Progenitor cell of endocrine pancreas (in vitro differentiated cells): ENCODE measurements at regions not wholly inside any gene's neighbourhood (a gene's known extent, or its start where the extent isn't known, plus 50 kb on each side); places are given as distances from the start of the nearest gene placed in this dataset.

ENCODE experiments used
- DNase-seq: peaks from one replicate; pipeline ENCODE4 v3.0.0; 2021; ENCODE audit warnings: low spot score; ENCODE audit not compliant: unreplicated experiment
- H3K27ac Mint-ChIP-seq: 2 replicates; pipeline ENCODE4 v1.8.0; 2021; ENCODE audit warnings: mild to moderate bottlenecking, moderate library complexity, mixed read lengths
- H3K27me3 Mint-ChIP-seq: 2 replicates; pipeline ENCODE4 v1.8.0; 2021; ENCODE audit warnings: mixed read lengths
- H3K36me3 Mint-ChIP-seq: 2 replicates; pipeline ENCODE4 v1.8.0; 2022; ENCODE audit warnings: mixed read lengths; ENCODE audit not compliant: insufficient read depth
- H3K4me1 Mint-ChIP-seq: 2 replicates; pipeline ENCODE4 v1.8.0; 2021; ENCODE audit warnings: low read depth, mixed read lengths
- H3K4me3 Mint-ChIP-seq: 2 replicates; pipeline ENCODE4 v1.8.0; 2021; ENCODE audit warnings: low read depth, mild to moderate bottlenecking, moderate library complexity, mixed read lengths
- H3K9me3 Mint-ChIP-seq: 2 replicates; pipeline ENCODE4 v1.8.0; 2021; ENCODE audit warnings: low read depth, mixed read lengths
- TF ChIP-seq, protein P1 (sequence below): fragments of 200-600 bp; sonication (generic); IDR thresholded peaks from one replicate; pipeline ENCODE4 v1.5.0; 2021; ENCODE audit warnings: antibody characterized with exemption, mild to moderate bottlenecking; ENCODE audit not compliant: unreplicated experiment

DNA sequence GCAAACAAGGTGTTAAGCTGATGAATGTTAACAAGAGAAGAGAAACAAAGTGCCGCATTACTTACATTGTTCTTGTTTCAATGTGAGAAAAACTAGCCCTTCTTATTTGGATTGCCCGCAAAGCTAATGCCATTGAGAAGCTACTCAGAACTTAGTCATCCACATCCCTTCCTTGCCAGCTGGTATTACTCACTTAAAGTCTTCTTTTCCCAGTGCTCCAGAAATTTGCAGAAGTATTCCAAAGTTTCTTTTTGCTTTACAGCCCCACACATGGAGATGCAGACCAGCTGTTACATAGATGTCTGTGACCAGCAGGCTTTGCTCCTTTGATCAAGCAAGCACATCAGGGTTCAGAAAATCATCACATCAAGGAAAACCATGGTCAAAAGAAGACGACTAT is 529.0 kb downstream of the TBC1D32 start:
- peaks cover 9% of the 10 kb centered on the region for H3K9me3 Mint-ChIP-seq

DNA sequence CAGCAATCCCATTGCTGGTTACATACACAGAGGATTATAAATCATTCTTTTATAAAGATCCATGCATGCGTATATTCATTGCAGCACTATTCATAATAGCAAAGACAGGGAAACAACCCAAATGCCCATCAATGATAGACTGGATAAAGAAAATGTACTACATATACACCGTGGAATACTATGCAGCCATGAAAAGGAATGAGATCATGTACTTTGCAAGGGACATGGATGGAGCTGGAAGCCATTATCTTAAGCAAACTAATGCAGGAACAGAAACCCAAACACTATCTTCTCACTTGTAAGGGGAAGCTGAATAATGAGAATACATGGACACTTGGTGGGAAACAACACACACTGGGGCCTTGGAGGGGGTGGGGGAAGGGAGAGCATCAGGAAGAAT is 529.7 kb downstream of the TBC1D32 start:
- no peak overlapping the region for H3K4me3 Mint-ChIP-seq
- no peak for DNase-seq
- no peaks in the 10 kb centered on the region for H3K27me3 Mint-ChIP-seq
- H3K27ac Mint-ChIP-seq: no peak overlapping the region
- no peaks in the 10 kb centered on the region for H3K4me1 Mint-ChIP-seq
- TF ChIP-seq, protein P1, sequence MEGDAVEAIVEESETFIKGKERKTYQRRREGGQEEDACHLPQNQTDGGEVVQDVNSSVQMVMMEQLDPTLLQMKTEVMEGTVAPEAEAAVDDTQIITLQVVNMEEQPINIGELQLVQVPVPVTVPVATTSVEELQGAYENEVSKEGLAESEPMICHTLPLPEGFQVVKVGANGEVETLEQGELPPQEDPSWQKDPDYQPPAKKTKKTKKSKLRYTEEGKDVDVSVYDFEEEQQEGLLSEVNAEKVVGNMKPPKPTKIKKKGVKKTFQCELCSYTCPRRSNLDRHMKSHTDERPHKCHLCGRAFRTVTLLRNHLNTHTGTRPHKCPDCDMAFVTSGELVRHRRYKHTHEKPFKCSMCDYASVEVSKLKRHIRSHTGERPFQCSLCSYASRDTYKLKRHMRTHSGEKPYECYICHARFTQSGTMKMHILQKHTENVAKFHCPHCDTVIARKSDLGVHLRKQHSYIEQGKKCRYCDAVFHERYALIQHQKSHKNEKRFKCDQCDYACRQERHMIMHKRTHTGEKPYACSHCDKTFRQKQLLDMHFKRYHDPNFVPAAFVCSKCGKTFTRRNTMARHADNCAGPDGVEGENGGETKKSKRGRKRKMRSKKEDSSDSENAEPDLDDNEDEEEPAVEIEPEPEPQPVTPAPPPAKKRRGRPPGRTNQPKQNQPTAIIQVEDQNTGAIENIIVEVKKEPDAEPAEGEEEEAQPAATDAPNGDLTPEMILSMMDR: no peak
- no peaks in the 10 kb centered on the region for H3K36me3 Mint-ChIP-seq
- peaks cover 9% of the 10 kb centered on the region for H3K9me3 Mint-ChIP-seq

More for the DNA sequence above, 529.0 kb downstream of the TBC1D32 start:
- no peak overlapping the region for H3K27ac Mint-ChIP-seq
- no peaks in the 10 kb centered on the region for H3K27me3 Mint-ChIP-seq
- no peaks in the 10 kb centered on the region for H3K36me3 Mint-ChIP-seq
- no peak for DNase-seq
- no peaks in the 10 kb centered on the region for H3K4me1 Mint-ChIP-seq
- no peak overlapping the region for H3K4me3 Mint-ChIP-seq
- TF ChIP-seq, protein P1: no peak

DNA sequence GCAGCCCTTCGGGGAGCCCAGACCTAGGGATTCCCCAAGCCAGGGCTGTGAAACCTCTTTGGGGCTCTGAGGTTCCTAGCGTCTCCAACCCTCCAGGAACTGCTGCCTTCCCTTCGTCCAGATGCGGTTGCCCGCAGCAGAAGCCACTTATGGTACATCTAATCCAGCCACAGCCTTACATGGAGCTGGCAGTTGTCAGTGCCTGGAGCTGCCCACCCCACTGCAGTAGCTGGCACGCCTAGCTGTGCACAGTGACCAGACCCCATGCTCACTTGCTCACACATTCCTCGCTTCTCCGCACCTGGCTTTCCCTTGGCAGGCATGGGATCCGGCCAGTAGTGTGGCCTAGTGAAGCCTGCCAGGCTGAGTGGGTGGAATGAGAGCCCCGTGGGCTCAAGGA is 547.6 kb downstream of the TBC1D32 start:
- no peaks in the 10 kb centered on the region for H3K27me3 Mint-ChIP-seq
- no peaks in the 10 kb centered on the region for H3K36me3 Mint-ChIP-seq
- no peaks in the 10 kb centered on the region for H3K4me1 Mint-ChIP-seq
- H3K27ac Mint-ChIP-seq: no peak overlapping the region
- TF ChIP-seq, protein P1: no peak
- H3K9me3 Mint-ChIP-seq: no peaks in the 10 kb centered on the region
- DNase-seq: no peak
- H3K4me3 Mint-ChIP-seq: no peak overlapping the region

DNA sequence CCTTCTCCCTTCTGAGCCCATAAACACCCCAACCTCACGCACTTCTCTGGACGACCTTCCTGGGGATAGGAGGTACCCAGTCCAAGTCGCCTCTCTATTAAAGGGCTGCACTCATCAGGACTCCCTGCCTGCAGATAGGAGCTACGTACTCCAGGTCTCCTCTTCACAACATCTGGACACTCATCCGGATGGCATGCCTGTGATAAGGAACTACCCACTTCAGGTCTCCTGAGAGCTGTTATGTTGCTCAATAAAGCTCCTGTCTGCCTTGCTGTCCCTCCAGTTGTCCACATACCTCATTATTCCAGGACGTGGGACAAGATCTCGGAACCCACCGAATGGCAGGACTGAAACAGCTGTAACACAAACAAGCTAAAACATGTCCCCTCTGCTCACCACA is 548.0 kb downstream of the TBC1D32 start:
- Mint-ChIP-seq H3K27ac (no peak overlapping the region), H3K9me3 (no peaks in the 10 kb centered on the region), H3K36me3 (no peaks in the 10 kb centered on the region), H3K4me3 (no peak overlapping the region), H3K27me3 (no peaks in the 10 kb centered on the region), H3K4me1 (no peaks in the 10 kb centered on the region)
- TF ChIP-seq, protein P1: no peak
- no peak for DNase-seq

DNA sequence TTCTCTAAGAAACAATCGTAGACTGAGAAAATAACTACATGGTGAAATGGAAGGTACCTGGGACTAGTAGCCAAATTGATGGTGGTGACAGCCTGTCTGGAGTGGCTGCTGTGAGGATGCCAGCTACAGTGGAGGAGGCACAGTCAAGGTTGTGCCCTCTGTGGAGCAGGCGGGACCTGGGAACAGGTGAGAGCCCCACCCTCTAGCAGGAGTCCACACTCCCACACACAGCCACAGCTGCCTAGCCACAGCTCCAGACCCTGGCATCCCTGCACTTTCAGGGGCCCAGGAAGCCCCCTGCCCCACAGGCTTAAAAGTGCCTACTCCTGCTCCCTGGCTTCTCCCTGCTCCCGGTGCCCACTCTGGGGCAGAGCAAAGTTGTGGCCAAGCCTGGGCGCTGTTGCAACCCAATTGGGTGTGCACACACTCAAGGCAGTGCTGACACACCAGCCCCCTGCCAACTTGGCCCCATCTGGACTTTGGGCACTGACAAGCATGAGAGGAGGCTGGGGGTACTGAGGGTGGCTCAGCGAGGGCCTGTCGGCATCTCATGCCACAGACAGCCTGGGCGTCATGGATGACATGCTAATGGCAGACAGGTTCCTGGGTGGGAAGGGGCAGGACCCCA is 548.7 kb downstream of the TBC1D32 start:
- H3K9me3 Mint-ChIP-seq: no peaks in the 10 kb centered on the region
- no peaks in the 10 kb centered on the region for H3K36me3 Mint-ChIP-seq
- DNase-seq: no peak
- H3K27ac Mint-ChIP-seq: no peak overlapping the region
- TF ChIP-seq, protein P1: no peak
- H3K4me3 Mint-ChIP-seq: no peak overlapping the region
- no peaks in the 10 kb centered on the region for H3K4me1 Mint-ChIP-seq
- no peaks in the 10 kb centered on the region for H3K27me3 Mint-ChIP-seq
